Cardiac muscle cell (in vitro differentiated cells and primary cell): ENCODE measurements at regions not wholly inside any gene's neighbourhood (a gene's known extent, or its start where the extent isn't known, plus 50 kb on each side); places are given as distances from the start of the nearest gene placed in this dataset.

Experiments
- DNase-seq, 2 donors: peaks; one replicate each; pipeline versions ENCODE4 v3.0.0 to v3.0.0-alpha.2; 2010 to 2017; ENCODE audit warnings: low read depth in 1 of 2, low spot score in 1 of 2
- H3K27ac ChIP-seq: fragments of 200-600 bp; sonication (generic); 2 replicates; pipeline ENCODE4 v1.5.1; 2016
- H3K27me3 ChIP-seq: fragments of 200-600 bp; sonication (generic); 2 replicates; pipeline ENCODE4 v1.6.0; 2016; ENCODE audit warnings: control low read depth
- H3K36me3 ChIP-seq: fragments of 200-600 bp; sonication (generic); 2 replicates; pipeline ENCODE4 v1.5.1; 2016; ENCODE audit warnings: control low read depth
- H3K4me1 ChIP-seq: fragments of 200-600 bp; sonication (generic); 2 replicates; pipeline ENCODE4 v1.8.1; 2017; ENCODE audit warnings: low read depth, mild to moderate bottlenecking, mixed run types
- H3K4me3 ChIP-seq: fragments of 200-600 bp; sonication (generic); 2 replicates; pipeline ENCODE4 v1.5.1; 2016; ENCODE audit warnings: mild to moderate bottlenecking
- H3K9me3 ChIP-seq: fragments of 200-600 bp; sonication (generic); 2 replicates; pipeline ENCODE4 v1.5.1; 2017; ENCODE audit warnings: low read depth, mild to moderate bottlenecking, control low read depth
- TF ChIP-seq, protein P1 (sequence below): IDR thresholded peaks from 2 replicates; pipeline ENCODE4 v1.5.1; 2012; ENCODE audit warnings: low read depth, mild to moderate bottlenecking, low read length

- H3K4me1 ChIP-seq: no peaks in the 10 kb centered on the region
- no peaks in the 10 kb centered on the region for H3K9me3 ChIP-seq
- H3K36me3 ChIP-seq: no peaks in the 10 kb centered on the region
- H3K27me3 ChIP-seq: no peaks in the 10 kb centered on the region
- TF ChIP-seq, protein P1, sequence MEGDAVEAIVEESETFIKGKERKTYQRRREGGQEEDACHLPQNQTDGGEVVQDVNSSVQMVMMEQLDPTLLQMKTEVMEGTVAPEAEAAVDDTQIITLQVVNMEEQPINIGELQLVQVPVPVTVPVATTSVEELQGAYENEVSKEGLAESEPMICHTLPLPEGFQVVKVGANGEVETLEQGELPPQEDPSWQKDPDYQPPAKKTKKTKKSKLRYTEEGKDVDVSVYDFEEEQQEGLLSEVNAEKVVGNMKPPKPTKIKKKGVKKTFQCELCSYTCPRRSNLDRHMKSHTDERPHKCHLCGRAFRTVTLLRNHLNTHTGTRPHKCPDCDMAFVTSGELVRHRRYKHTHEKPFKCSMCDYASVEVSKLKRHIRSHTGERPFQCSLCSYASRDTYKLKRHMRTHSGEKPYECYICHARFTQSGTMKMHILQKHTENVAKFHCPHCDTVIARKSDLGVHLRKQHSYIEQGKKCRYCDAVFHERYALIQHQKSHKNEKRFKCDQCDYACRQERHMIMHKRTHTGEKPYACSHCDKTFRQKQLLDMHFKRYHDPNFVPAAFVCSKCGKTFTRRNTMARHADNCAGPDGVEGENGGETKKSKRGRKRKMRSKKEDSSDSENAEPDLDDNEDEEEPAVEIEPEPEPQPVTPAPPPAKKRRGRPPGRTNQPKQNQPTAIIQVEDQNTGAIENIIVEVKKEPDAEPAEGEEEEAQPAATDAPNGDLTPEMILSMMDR: no peak
- H3K4me3 ChIP-seq: no peak overlapping the region
- H3K27ac ChIP-seq: no peak overlapping the region
- DNase-seq: no peak
Measured at GRCh38 chr7:136079478-136079892, 102.3 kb upstream of the MTPN start.

GRCh38 chr7:136079066-136079465, 101.9 kb upstream of the MTPN start:
- no peak for DNase-seq
- H3K36me3 ChIP-seq: no peaks in the 10 kb centered on the region
- H3K4me3 ChIP-seq: no peak overlapping the region
- no peaks in the 10 kb centered on the region for H3K9me3 ChIP-seq
- no peaks in the 10 kb centered on the region for H3K27me3 ChIP-seq
- TF ChIP-seq, protein P1: no peak
- no peak overlapping the region for H3K27ac ChIP-seq
- H3K4me1 ChIP-seq: no peaks in the 10 kb centered on the region

DNA sequence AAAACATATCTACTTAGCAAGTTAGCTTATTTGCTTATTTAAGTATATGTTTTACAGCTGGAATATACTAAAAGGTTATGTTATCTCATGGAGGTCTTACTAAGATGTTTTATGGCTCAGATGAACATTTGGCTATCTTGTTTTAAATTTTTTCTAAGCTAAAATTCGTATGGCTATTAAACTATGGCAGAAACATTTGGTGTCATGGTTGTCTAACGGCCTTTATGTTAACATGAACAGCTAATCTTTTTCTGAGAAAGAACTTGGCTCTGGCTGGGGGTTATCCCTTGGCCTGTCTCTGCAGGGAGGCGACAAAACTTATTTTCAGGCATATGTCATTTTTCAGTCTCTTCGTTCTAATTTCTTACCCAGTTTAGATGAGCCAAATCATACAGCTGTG, 101.5 kb upstream of the MTPN start:
- TF ChIP-seq, protein P1: no peak
- DNase-seq: no peak
- no peaks in the 10 kb centered on the region for H3K9me3 ChIP-seq

DNA sequence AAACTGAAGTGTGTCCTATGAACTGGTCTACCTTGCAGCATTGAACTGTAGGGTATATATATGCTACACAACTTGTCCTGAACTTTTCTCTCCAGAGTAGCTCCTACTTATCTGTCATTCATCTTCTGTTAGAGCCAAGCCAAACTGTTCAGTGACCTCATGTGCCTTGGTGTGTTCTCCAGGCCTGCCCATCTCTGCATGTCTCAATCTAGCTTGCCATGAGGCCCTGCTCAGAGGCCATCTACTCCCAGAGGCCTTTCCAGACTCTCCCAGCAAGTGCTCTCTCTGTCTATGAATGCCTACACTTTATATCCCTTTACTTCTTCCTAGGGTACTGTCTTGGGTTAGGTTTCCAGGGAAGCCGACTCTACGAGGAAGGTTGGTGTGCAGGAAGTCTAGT, 99.8 kb upstream of the MTPN start:
- Histone ChIP-seq H3K36me3 (no peaks in the 10 kb centered on the region), H3K27ac (no peak overlapping the region), H3K9me3 (no peaks in the 10 kb centered on the region), H3K27me3 (no peaks in the 10 kb centered on the region), H3K4me1 (no peaks in the 10 kb centered on the region), H3K4me3 (no peak overlapping the region)
- TF ChIP-seq, protein P1: no peak
- DNase-seq: no peak

More for the DNA sequence above, 101.5 kb upstream of the MTPN start:
- Histone ChIP-seq H3K27me3 (no peaks in the 10 kb centered on the region), H3K27ac (no peak overlapping the region), H3K4me1 (no peaks in the 10 kb centered on the region), H3K36me3 (no peaks in the 10 kb centered on the region), H3K4me3 (no peak overlapping the region)

- H3K36me3 ChIP-seq: no peaks in the 10 kb centered on the region
- TF ChIP-seq, protein P1: no peak
- no peaks in the 10 kb centered on the region for H3K9me3 ChIP-seq
- DNase-seq: peak in 1 of 2 donors; percentile 2
- no peak overlapping the region for H3K4me3 ChIP-seq
- H3K27ac ChIP-seq: no peak overlapping the region
- H3K4me1 ChIP-seq: no peaks in the 10 kb centered on the region
- no peaks in the 10 kb centered on the region for H3K27me3 ChIP-seq
Measured at GRCh38 chr7:136074843-136075242, 97.7 kb upstream of the MTPN start.

GRCh38 chr7:136072447-136072846, 95.3 kb upstream of the MTPN start:
- no peak overlapping the region for H3K27ac ChIP-seq
- TF ChIP-seq, protein P1: no peak
- H3K4me3 ChIP-seq: no peak overlapping the region
- H3K27me3 ChIP-seq: no peaks in the 10 kb centered on the region
- no peaks in the 10 kb centered on the region for H3K9me3 ChIP-seq
- no peak for DNase-seq
- no peaks in the 10 kb centered on the region for H3K36me3 ChIP-seq
- H3K4me1 ChIP-seq: peaks cover 4% of the 10 kb centered on the region
